HepG2 (cell line): ENCODE measurements at regions not wholly inside any gene's neighbourhood (a gene's known extent, or its start where the extent isn't known, plus 50 kb on each side); places are given as distances from the start of the nearest gene placed in this dataset.

ENCODE experiments used
- ATAC-seq: fragments of 200-7000 bp; cut with Tn5 transposase; 3 replicates; pipeline ENCODE4 v1.9.1; 2020; ENCODE audit warnings: mild to moderate bottlenecking, moderate library complexity
- BruUV-seq: library from RNA; stranded (reverse); fragments of 400-500 nt; replicated peaks from 2 replicates; lab custom pipeline; 2021; lab: Mats Ljungman, UMichigan
- CTCF ChIA-PET: fragments of 300-600 bp; formaldehyde crosslinking; extraction: SDS; loops from one replicate; lab custom pipeline; 2021; ENCODE audit warnings: low total read pairs, inconsistent platforms, low intra/inter-chr PET ratio; lab: Yijun Ruan, JAX
- POLR2A ChIA-PET: fragments of 350-600 bp; sonication (Branson Sonifier 250); formaldehyde crosslinking; loops from one replicate; lab custom pipeline; 2020; ENCODE audit warnings: antibody characterized with exemption, inconsistent platforms; lab: Yijun Ruan, JAX
- DNase-seq: peaks from one replicate; pipeline ENCODE4 v3.0.0-alpha.2; 2015; ENCODE audit warnings: low spot score
- FAIRE-seq: peaks from 3 replicates; lab custom pipeline; 2011; peaks lifted over from hg19 to GRCh38; lab: Jason Lieb, UNC
- H2AFZ ChIP-seq: one replicate; pipeline ENCODE4 v1.6.1; 2011; ENCODE audit warnings: low read length, inconsistent platforms
- H3K27ac ChIP-seq: fragments of 300-600 bp; 3 replicates; pipeline ENCODE4 v1.8.0; 2011; ENCODE audit warnings: mixed run types, mild to moderate bottlenecking, mixed read lengths, low read length, inconsistent platforms; ENCODE audit not compliant: insufficient read depth; ENCODE audit errors: extremely low read length
- H3K27me3 ChIP-seq, 2 experiments: fragments of 200-600 bp in 1 of 2; 2 replicates in 1 of 2; 3 replicates in 1 of 2; pipeline versions ENCODE4 v1.6.0 to v1.8.0; 2011; ENCODE audit warnings: low read length in 2 of 2, mild to moderate bottlenecking in 2 of 2, moderate library complexity in 2 of 2, inconsistent platforms in 1 of 2; ENCODE audit not compliant: insufficient read depth in 2 of 2, control insufficient read depth in 1 of 2
- H3K36me3 ChIP-seq, 2 experiments: fragments of 200-600 bp in 1 of 2; replicated peaks in 1 of 2; 2 replicates in 1 of 2; 3 replicates in 1 of 2; pipeline versions ENCODE4 v1.5.1 to v1.8.0; 2011; ENCODE audit warnings: low read length in 2 of 2, inconsistent platforms in 1 of 2; ENCODE audit not compliant: insufficient read depth in 2 of 2, control insufficient read depth in 1 of 2
- H3K4me1 ChIP-seq: 2 replicates; pipeline ENCODE4 v1.5.1; 2012; ENCODE audit warnings: low read length, inconsistent platforms; ENCODE audit not compliant: insufficient read depth
- H3K4me2 ChIP-seq: 2 replicates; pipeline ENCODE4 v1.6.0; 2011; ENCODE audit warnings: low read depth, low read length, inconsistent platforms
- H3K4me3 ChIP-seq, 3 experiments: fragments of 200-600 bp in 1 of 3; sonication (generic), shearing (Covaris generic) in 1 of 3; replicated peaks in 1 of 3; 2 replicates each; pipeline ENCODE4 v1.5.1; 2011 to 2016; ENCODE audit warnings: low read length in 3 of 3, inconsistent platforms in 2 of 3, low read depth in 2 of 3, mild to moderate bottlenecking in 2 of 3, control low read depth in 1 of 3, mixed read lengths in 1 of 3; ENCODE audit not compliant: insufficient read depth in 1 of 3
- H3K79me2 ChIP-seq: one replicate; pipeline ENCODE4 v1.6.1; 2011; ENCODE audit warnings: low read length, inconsistent platforms; ENCODE audit not compliant: insufficient read depth
- H3K9ac ChIP-seq: 2 replicates; pipeline ENCODE4 v1.6.0; 2011; ENCODE audit warnings: mild to moderate bottlenecking, low read depth, low read length, inconsistent platforms; ENCODE audit not compliant: insufficient read depth
- H3K9me3 ChIP-seq: 2 replicates; pipeline ENCODE4 v1.5.1; 2012; ENCODE audit warnings: mild to moderate bottlenecking, low read length
- H4K20me1 ChIP-seq: 2 replicates; pipeline ENCODE4 v1.6.0; 2011; ENCODE audit warnings: inconsistent platforms, mild to moderate bottlenecking, low read length, moderate library complexity; ENCODE audit not compliant: insufficient read depth
- CBFB ChIP-seq: sonication (generic); formaldehyde crosslinking; IDR thresholded peaks from 2 replicates; pipeline ENCODE4 v1.4.0; 2020; ENCODE audit warnings: missing genetic modification reagents
- KMT2A ChIP-seq: sonication (generic); formaldehyde crosslinking; IDR thresholded peaks from 2 replicates; pipeline ENCODE4 v1.4.0; 2020; ENCODE audit warnings: missing genetic modification reagents
- KMT2B ChIP-seq: IDR thresholded peaks from 2 replicates; pipeline ENCODE4 v1.6.1; 2016; ENCODE audit warnings: missing genetic modification reagents, missing compliant biosample characterization
- LCORL ChIP-seq, 2 experiments: fragments of 450-650 bp in 1 of 2; sonication (generic) in 1 of 2; formaldehyde crosslinking in 1 of 2; IDR thresholded peaks; 2 replicates each; pipeline versions ENCODE4 v1.5.0 to v1.6.1; 2017 to 2020; ENCODE audit warnings: antibody characterized with exemption in 1 of 2, missing genetic modification reagents in 1 of 2
- ZNF331 ChIP-seq: sonication (generic); formaldehyde crosslinking; IDR thresholded peaks from 2 replicates; pipeline ENCODE4 v1.4.0; 2020; ENCODE audit warnings: missing genetic modification reagents
- ZNF484 ChIP-seq: sonication (generic); formaldehyde crosslinking; IDR thresholded peaks from 2 replicates; pipeline ENCODE4 v1.5.1; 2020; ENCODE audit warnings: mild to moderate bottlenecking, low read depth, missing genetic modification reagents, borderline replicate concordance
- ZSCAN21 ChIP-seq: sonication (generic); formaldehyde crosslinking; IDR thresholded peaks from 2 replicates; pipeline ENCODE4 v1.8.0; 2022; ENCODE audit warnings: mild to moderate bottlenecking, missing genetic modification reagents, moderate library complexity, borderline replicate concordance
- whole genome bisulfite sequencing: methylation state at CpG from one replicate; pipeline ENCODE4 v1.1.6; 2017; ENCODE audit warnings: low lambda C conversion rate; 5-methylcytosine and 5-hydroxymethylcytosine counted together
- in situ Hi-C: cut with HindIII; loops from 2 replicates; pipeline ENCODE4 v1.10.0; 2017; ENCODE audit warnings: low pct_unique_long_range_greater_than_20kb; ENCODE audit not compliant: extremely low pct_ligation_motif_present
- intact Hi-C: fragments of 100-400 bp; cut with micrococcal nuclease; formaldehyde crosslinking; loops from one replicate; pipeline ENCODE4 v1.10.0; 2022; ENCODE audit not compliant: unreplicated experiment
- TF ChIP-seq, protein P1 (sequence below): sonication (generic); formaldehyde crosslinking; IDR thresholded peaks from 2 replicates; pipeline ENCODE4 v1.4.0; 2020; ENCODE audit warnings: mild to moderate bottlenecking, missing genetic modification reagents, borderline replicate concordance
- TF ChIP-seq, protein P2 (sequence below): sonication (generic); formaldehyde crosslinking; IDR thresholded peaks from 2 replicates; pipeline ENCODE4; 2020; ENCODE audit warnings: missing genetic modification reagents, mild to moderate bottlenecking, borderline replicate concordance

DNA sequence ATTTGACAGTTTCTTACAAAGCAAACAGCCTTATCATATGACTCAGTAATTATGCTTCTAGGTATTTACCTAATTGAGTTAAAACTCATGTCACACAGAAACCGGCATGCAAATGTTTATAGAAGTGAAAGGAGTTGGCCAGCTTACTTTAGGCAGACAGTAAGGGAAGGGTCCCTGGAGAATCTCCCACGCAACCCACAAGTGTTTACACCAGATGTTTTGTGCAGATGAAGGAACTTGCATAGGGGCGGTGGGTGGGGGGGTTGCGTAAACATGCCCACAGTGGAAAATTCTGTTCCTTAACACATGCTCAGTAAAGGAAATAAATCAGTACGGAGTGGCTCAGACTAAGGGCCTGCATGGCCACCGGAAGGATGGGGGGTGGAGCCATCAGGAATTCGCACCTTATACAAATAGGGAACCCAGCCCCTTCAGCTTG lies 330.5 kb upstream of the AADAT start:
- no peak for FAIRE-seq
- Histone ChIP-seq H2AFZ (no peak overlapping the region), H3K27me3 (no peaks in the 10 kb centered on the region)
- no TSS peak for BruUV-seq
- no peak for TF ChIP-seq ZNF331 (CRISPR knock-in tag)
- TF ChIP-seq, protein P1, sequence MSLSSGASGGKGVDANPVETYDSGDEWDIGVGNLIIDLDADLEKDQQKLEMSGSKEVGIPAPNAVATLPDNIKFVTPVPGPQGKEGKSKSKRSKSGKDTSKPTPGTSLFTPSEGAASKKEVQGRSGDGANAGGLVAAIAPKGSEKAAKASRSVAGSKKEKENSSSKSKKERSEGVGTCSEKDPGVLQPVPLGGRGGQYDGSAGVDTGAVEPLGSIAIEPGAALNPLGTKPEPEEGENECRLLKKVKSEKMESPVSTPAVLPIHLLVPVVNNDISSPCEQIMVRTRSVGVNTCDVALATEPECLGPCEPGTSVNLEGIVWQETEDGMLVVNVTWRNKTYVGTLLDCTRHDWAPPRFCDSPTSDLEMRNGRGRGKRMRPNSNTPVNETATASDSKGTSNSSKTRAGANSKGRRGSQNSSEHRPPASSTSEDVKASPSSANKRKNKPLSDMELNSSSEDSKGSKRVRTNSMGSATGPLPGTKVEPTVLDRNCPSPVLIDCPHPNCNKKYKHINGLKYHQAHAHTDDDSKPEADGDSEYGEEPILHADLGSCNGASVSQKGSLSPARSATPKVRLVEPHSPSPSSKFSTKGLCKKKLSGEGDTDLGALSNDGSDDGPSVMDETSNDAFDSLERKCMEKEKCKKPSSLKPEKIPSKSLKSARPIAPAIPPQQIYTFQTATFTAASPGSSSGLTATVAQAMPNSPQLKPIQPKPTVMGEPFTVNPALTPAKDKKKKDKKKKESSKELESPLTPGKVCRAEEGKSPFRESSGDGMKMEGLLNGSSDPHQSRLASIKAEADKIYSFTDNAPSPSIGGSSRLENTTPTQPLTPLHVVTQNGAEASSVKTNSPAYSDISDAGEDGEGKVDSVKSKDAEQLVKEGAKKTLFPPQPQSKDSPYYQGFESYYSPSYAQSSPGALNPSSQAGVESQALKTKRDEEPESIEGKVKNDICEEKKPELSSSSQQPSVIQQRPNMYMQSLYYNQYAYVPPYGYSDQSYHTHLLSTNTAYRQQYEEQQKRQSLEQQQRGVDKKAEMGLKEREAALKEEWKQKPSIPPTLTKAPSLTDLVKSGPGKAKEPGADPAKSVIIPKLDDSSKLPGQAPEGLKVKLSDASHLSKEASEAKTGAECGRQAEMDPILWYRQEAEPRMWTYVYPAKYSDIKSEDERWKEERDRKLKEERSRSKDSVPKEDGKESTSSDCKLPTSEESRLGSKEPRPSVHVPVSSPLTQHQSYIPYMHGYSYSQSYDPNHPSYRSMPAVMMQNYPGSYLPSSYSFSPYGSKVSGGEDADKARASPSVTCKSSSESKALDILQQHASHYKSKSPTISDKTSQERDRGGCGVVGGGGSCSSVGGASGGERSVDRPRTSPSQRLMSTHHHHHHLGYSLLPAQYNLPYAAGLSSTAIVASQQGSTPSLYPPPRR = no peak
- no peak for TF ChIP-seq LCORL (IDR thresholded peaks at IDR 0.05)
- TF ChIP-seq LCORL (CRISPR knock-in tag; IDR thresholded peaks at IDR 0.05) = no peak
- TF ChIP-seq ZSCAN21 = no peak
- TF ChIP-seq KMT2B (CRISPR knock-in tag) = no peak
- TF ChIP-seq CBFB (CRISPR knock-in tag) = no peak
- TF ChIP-seq KMT2A (CRISPR knock-in tag) = no peak
- no peak for TF ChIP-seq ZNF484
- TF ChIP-seq, protein P2, sequence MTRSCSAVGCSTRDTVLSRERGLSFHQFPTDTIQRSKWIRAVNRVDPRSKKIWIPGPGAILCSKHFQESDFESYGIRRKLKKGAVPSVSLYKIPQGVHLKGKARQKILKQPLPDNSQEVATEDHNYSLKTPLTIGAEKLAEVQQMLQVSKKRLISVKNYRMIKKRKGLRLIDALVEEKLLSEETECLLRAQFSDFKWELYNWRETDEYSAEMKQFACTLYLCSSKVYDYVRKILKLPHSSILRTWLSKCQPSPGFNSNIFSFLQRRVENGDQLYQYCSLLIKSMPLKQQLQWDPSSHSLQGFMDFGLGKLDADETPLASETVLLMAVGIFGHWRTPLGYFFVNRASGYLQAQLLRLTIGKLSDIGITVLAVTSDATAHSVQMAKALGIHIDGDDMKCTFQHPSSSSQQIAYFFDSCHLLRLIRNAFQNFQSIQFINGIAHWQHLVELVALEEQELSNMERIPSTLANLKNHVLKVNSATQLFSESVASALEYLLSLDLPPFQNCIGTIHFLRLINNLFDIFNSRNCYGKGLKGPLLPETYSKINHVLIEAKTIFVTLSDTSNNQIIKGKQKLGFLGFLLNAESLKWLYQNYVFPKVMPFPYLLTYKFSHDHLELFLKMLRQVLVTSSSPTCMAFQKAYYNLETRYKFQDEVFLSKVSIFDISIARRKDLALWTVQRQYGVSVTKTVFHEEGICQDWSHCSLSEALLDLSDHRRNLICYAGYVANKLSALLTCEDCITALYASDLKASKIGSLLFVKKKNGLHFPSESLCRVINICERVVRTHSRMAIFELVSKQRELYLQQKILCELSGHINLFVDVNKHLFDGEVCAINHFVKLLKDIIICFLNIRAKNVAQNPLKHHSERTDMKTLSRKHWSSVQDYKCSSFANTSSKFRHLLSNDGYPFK = no peak
- TF ChIP-seq, all 625 proteins: peak for 0
- Histone ChIP-seq H3K4me1 (no peaks in the 10 kb centered on the region), H3K27ac (no peak overlapping the region), H3K4me2 (no peak overlapping the region), H3K9me3 (no peaks in the 10 kb centered on the region), H4K20me1 (no peaks in the 10 kb centered on the region), H3K4me3 (no peak overlapping the region), H3K36me3 (no peaks in the 10 kb centered on the region), H3K79me2 (no peaks in the 10 kb centered on the region), H3K9ac (no peak overlapping the region)
- DNase-seq (no peak), ATAC-seq (no peak)
- intact Hi-C loops (no loop called here), in situ Hi-C loops (no loop called here)
- ChIA-PET CTCF (no interaction called here), POLR2A (no interaction called here)
- 42% methylated on average over 7 of the region's 7 CpGs for WGBS
